HepG2 (cell line): ENCODE measurements at regions not wholly inside any gene's neighbourhood (a gene's known extent, or its start where the extent isn't known, plus 50 kb on each side); places are given as distances from the start of the nearest gene placed in this dataset.

Experiments used
- CBX2 ChIP-seq, 2 experiments: fragments of 200-600 bp in 1 of 2; sonication (generic); formaldehyde crosslinking in 1 of 2; IDR thresholded peaks; 2 replicates each; pipeline versions ENCODE4 v1.7.0 to v1.8.1; 2018 to 2022; ENCODE audit warnings: low read depth in 2 of 2, low read length in 1 of 2, mild to moderate bottlenecking in 1 of 2, missing genetic modification reagents in 1 of 2
- HMGXB3 ChIP-seq: sonication (generic); formaldehyde crosslinking; IDR thresholded peaks from 2 replicates; pipeline ENCODE4 v1.4.0; 2020; ENCODE audit warnings: missing genetic modification reagents, borderline replicate concordance
- KLF12 ChIP-seq: sonication (generic); formaldehyde crosslinking; IDR thresholded peaks from 2 replicates; pipeline ENCODE4 v1.4.0; 2020; ENCODE audit warnings: missing genetic modification reagents, borderline replicate concordance
- MTF2 ChIP-seq: sonication (generic); formaldehyde crosslinking; IDR thresholded peaks from 2 replicates; pipeline ENCODE4 v1.5.0; 2020; ENCODE audit warnings: missing genetic modification reagents, borderline replicate concordance
- POGK ChIP-seq: sonication (generic); formaldehyde crosslinking; conservative IDR thresholded peaks from 2 replicates; pipeline ENCODE4 v1.8.0; 2022; ENCODE audit warnings: mild to moderate bottlenecking, moderate library complexity, missing genetic modification reagents
- SP1 ChIP-seq, 2 experiments: fragments of 450-650 bp in 1 of 2; sonication (generic) in 1 of 2; formaldehyde crosslinking in 1 of 2; IDR thresholded peaks; 2 replicates each; pipeline versions ENCODE4 v1.4.0 to v1.6.1; 2016 to 2020; ENCODE audit warnings: missing genetic modification reagents in 1 of 2
- ZFP37 ChIP-seq: sonication (generic); formaldehyde crosslinking; IDR thresholded peaks from 2 replicates; pipeline ENCODE4 v1.4.0; 2020; ENCODE audit warnings: missing genetic modification reagents, borderline replicate concordance
- ZNF674 ChIP-seq: sonication (generic); formaldehyde crosslinking; IDR thresholded peaks from 2 replicates; pipeline ENCODE4 v1.5.0; 2020; ENCODE audit warnings: low read depth, mild to moderate bottlenecking, missing genetic modification reagents
- ZNF737 ChIP-seq: sonication (generic); formaldehyde crosslinking; IDR thresholded peaks from 2 replicates; pipeline ENCODE4 v1.5.0; 2020; ENCODE audit warnings: missing genetic modification reagents, mild to moderate bottlenecking, borderline replicate concordance
- TF ChIP-seq, protein P1 (sequence below): sonication (generic); formaldehyde crosslinking; IDR thresholded peaks from 2 replicates; pipeline ENCODE4 v1.4.0; 2020; ENCODE audit warnings: mild to moderate bottlenecking, missing genetic modification reagents

GRCh38 chr5:97266576-97266975 lies 83.5 kb upstream of the RIOK2 start (continued):
- TF ChIP-seq, protein P1, sequence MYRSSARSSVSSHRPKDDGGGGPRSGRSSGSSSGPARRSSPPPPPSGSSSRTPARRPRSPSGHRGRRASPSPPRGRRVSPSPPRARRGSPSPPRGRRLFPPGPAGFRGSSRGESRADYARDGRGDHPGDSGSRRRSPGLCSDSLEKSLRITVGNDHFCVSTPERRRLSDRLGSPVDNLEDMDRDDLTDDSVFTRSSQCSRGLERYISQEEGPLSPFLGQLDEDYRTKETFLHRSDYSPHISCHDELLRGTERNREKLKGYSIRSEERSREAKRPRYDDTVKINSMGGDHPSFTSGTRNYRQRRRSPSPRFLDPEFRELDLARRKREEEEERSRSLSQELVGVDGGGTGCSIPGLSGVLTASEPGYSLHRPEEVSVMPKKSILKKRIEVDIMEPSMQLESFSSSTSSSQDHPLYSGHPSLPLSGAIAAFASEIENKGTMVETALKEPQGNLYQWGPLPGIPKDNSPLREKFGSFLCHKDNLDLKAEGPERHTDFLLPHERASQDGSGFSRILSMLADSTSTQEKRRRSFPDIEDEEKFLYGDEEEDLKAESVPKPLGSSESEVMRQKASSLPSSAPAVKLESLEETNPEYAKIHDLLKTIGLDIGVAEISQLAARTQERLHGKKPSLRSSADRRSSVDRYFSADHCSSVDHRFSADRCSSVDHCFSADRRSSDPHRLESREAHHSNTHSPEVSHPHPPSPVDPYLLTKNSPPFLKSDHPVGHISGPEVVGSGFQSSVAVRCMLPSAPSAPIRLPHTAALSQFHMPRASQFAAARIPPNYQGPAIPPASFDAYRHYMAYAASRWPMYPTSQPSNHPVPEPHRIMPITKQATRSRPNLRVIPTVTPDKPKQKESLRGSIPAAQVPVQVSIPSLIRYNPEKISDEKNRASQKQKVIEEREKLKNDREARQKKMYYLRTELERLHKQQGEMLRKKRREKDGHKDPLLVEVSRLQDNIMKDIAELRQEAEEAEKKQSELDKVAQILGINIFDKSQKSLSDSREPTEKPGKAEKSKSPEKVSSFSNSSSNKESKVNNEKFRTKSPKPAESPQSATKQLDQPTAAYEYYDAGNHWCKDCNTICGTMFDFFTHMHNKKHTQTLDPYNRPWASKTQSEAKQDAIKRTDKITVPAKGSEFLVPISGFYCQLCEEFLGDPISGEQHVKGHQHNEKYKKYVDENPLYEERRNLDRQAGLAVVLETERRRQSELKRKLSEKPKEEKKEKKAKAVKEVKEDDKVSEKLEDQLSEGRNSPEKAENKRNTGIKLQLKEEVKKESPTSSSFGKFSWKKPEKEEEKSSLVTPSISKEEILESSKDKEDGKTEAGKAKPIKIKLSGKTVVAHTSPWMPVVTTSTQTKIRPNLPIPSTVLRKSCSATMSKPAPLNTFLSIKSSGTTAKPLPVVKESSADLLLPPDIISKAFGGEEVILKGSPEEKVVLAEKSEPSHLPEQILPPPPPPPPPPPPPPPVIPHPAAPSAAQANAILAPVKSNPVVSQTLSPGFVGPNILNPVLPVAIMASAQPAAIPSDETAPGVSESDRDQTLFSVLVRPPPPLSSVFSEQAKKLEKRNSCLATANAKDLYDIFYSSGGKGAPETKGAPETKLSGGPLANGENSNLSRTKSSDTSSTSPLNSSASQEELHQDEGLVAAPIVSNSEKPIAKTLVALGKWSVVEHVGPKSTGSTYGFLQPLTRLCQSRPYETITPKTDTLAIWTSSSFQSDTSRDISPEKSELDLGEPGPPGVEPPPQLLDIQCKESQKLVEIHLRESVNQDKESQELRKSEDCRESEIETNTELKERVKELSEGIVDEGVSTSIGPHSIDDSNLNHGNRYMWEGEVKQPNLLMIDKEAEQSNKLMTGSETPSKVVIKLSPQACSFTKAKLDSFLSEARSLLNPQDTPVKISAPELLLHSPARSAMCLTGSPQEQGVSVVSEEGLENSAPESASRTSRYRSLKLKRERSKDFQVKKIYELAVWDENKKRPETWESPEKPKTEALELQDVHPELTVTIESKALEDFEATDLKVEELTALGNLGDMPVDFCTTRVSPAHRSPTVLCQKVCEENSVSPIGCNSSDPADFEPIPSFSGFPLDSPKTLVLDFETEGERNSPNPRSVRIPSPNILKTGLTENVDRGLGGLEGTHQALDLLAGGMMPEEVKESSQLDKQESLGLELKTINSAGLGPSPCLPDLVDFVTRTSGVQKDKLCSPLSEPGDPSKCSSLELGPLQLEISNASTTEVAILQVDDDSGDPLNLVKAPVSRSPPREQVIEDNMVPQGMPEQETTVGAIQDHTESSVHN (CRISPR knock-in tag) = no peak
- TF ChIP-seq ZNF737 (no peak), CBX2 (IDR thresholded peaks at IDR 0.05; ENCODE audit: low read depth, low read length) (no peak), CBX2 (CRISPR knock-in tag; IDR thresholded peaks at IDR 0.05; ENCODE audit: low read depth) (no peak), POGK (no peak), MTF2 (CRISPR knock-in tag) (no peak), ZNF674 (CRISPR knock-in tag) (no peak), SP1 (IDR thresholded peaks at IDR 0.05) (no peak), SP1 (CRISPR knock-in tag; IDR thresholded peaks at IDR 0.05) (no peak), KLF12 (CRISPR knock-in tag) (no peak), ZFP37 (CRISPR knock-in tag) (no peak), HMGXB3 (CRISPR knock-in tag) (no peak)
